Thoracic aorta (tissue), 2 donors: ENCODE measurements at regions not wholly inside any gene's neighbourhood (a gene's known extent, or its start where the extent isn't known, plus 50 kb on each side); places are given as distances from the start of the nearest gene placed in this dataset.

Source experiments
- ATAC-seq: fragments of 150-250 bp; one replicate; pipeline ENCODE4 v1.8.0; 2017; ENCODE audit warnings: low read depth; ENCODE audit not compliant: insufficient number of reproducible peaks, low FRiP score
- DNase-seq: peaks from one replicate; pipeline ENCODE4 v3.0.0-alpha.2; 2020; ENCODE audit warnings: low spot score
- H3K27ac ChIP-seq, 2 donors: fragments of 200-600 bp; sonication (generic); 1 replicate in 1 of 2; 2 replicates in 1 of 2; pipeline ENCODE4 v1.5.1; 2016; ENCODE audit warnings: mild to moderate bottlenecking in 2 of 2, moderate library complexity in 2 of 2
- H3K27me3 ChIP-seq: fragments of 200-600 bp; sonication (generic); replicated peaks from 2 replicates; pipeline ENCODE4 v1.6.0; 2016; ENCODE audit warnings: mild to moderate bottlenecking; ENCODE audit not compliant: insufficient read depth
- H3K36me3 ChIP-seq: fragments of 200-600 bp; sonication (generic); one replicate; pipeline ENCODE4 v1.5.1; 2016
- H3K4me1 ChIP-seq, 2 donors: fragments of 200-600 bp; sonication (generic); 1 replicate in 1 of 2; 2 replicates in 1 of 2; pipeline versions ENCODE4 v1.5.1 to v1.6.0; 2016; ENCODE audit warnings: low read depth in 2 of 2, mild to moderate bottlenecking in 1 of 2; ENCODE audit not compliant: control insufficient read depth in 1 of 2
- H3K4me3 ChIP-seq: fragments of 200-600 bp; sonication (generic); 2 replicates; pipeline ENCODE4 v1.5.1; 2016; ENCODE audit warnings: mild to moderate bottlenecking
- H3K9me3 ChIP-seq: fragments of 200-600 bp; sonication (generic); 2 replicates; pipeline ENCODE4 v1.5.1; 2016
- CTCF ChIP-seq: fragments of 200-600 bp; sonication (generic); IDR thresholded peaks from one replicate; pipeline ENCODE4 v1.5.1; 2019; ENCODE audit warnings: antibody characterized with exemption

- H3K4me3 ChIP-seq, result no peak overlapping the region
- no peak for ATAC-seq
- DNase-seq, result no peak
- H3K27ac ChIP-seq, result no peak overlapping the region
- no peaks in the 10 kb centered on the region for H3K27me3 ChIP-seq
- H3K9me3 ChIP-seq, result no peaks in the 10 kb centered on the region
- TF ChIP-seq CTCF, result no peak
- no peaks in the 10 kb centered on the region for H3K4me1 ChIP-seq
- no peaks in the 10 kb centered on the region for H3K36me3 ChIP-seq
Measured at GRCh38 chr7:16212610-16213009, 208.7 kb downstream of the CRPPA start.

- TF ChIP-seq CTCF, result no peak
- no peak overlapping the region for H3K27ac ChIP-seq
- H3K9me3 ChIP-seq, result no peaks in the 10 kb centered on the region
- H3K27me3 ChIP-seq, result no peaks in the 10 kb centered on the region
- DNase-seq (no peak), ATAC-seq (no peak)
- no peaks in the 10 kb centered on the region for H3K36me3 ChIP-seq
- H3K4me1 ChIP-seq, result no peaks in the 10 kb centered on the region
- no peak overlapping the region for H3K4me3 ChIP-seq
Measured at GRCh38 chr7:16212032-16212431, 209.3 kb downstream of the CRPPA start.

- H3K36me3 ChIP-seq, result no peaks in the 10 kb centered on the region
- H3K4me1 ChIP-seq, result no peaks in the 10 kb centered on the region
- TF ChIP-seq CTCF, result no peak
- ATAC-seq, result no peak
- H3K27me3 ChIP-seq, result no peaks in the 10 kb centered on the region
- H3K9me3 ChIP-seq, result no peaks in the 10 kb centered on the region
- no peak overlapping the region for H3K4me3 ChIP-seq
- no peak overlapping the region for H3K27ac ChIP-seq
- no peak for DNase-seq
Measured at GRCh38 chr7:16211402-16211925, 209.9 kb downstream of the CRPPA start.

DNA sequence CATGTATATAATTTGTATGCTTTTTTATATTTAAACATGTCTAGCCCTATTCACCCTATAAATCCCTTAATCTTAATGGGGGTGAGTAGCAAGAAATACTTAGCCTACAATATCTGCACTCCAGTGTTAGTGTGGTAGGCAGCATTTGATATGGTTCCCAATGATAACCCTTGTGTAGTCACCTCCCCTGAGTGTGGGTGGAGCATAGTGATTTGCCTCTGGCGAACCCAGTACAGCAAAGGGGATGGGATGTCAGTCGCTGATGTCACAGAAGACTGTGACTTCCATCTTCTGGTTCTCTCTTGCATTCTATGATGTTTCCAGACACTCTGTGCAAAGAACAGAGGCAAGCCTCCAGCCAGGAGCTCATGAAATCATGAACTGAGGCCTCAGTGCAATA is 211.2 kb downstream of the CRPPA start:
- Histone ChIP-seq H3K27ac (no peak overlapping the region), H3K27me3 (no peaks in the 10 kb centered on the region), H3K36me3 (no peaks in the 10 kb centered on the region), H3K4me3 (no peak overlapping the region), H3K4me1 (no peaks in the 10 kb centered on the region), H3K9me3 (no peaks in the 10 kb centered on the region)
- no peak for TF ChIP-seq CTCF
- DNase-seq (no peak), ATAC-seq (no peak)

DNA sequence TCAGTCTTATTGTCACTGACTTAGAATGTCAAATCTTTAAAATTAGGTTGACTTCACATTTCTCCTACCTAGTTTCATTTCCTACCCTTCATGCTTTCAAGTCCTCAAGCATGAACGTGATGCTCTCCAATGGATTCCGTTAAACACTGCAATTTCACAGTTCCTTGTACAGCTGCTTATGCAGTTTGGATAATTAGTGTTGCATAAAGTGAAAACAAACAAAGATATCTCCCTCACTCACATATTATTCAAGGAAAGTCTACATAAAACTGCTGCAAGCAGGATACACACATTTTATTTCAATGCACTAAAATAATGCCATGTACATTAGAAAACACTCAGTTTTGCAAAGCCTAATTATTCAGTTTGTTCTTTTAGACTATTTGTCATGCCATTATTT is 214.0 kb downstream of the CRPPA start:
- TF ChIP-seq CTCF, result no peak
- Histone ChIP-seq H3K27me3 (no peaks in the 10 kb centered on the region), H3K9me3 (no peaks in the 10 kb centered on the region), H3K36me3 (no peaks in the 10 kb centered on the region), H3K4me3 (no peak overlapping the region), H3K4me1 (no peaks in the 10 kb centered on the region), H3K27ac (no peak overlapping the region)
- ATAC-seq (no peak), DNase-seq (no peak)
